Lower leg skin (tissue), 4 donors: ENCODE measurements at regions not wholly inside any gene's neighbourhood (a gene's known extent, or its start where the extent isn't known, plus 50 kb on each side); places are given as distances from the start of the nearest gene placed in this dataset.

Source experiments
- DNase-seq, 2 donors: peaks; one replicate each; pipeline ENCODE4 v3.0.0-alpha.2; 2019; ENCODE audit warnings: low spot score in 2 of 2
- H3K4me3 ChIP-seq: fragments of 200-600 bp; sonication (generic); 2 replicates; pipeline ENCODE4 v1.5.1; 2017; ENCODE audit warnings: mild to moderate bottlenecking, low read depth; ENCODE audit not compliant: poor library complexity, severe bottlenecking
- CTCF ChIP-seq, 3 donors: fragments of 450-650 bp; IDR thresholded peaks; one replicate each; pipeline ENCODE4 v1.5.1; 2016; ENCODE audit warnings: antibody characterized with exemption in 3 of 3, mild to moderate bottlenecking in 3 of 3, moderate library complexity in 2 of 3
- POLR2A ChIP-seq, 2 donors: fragments of 450-650 bp; IDR thresholded peaks; one replicate each; pipeline ENCODE4 v1.6.1; 2016 to 2017; ENCODE audit warnings: antibody characterized with exemption in 2 of 2, mild to moderate bottlenecking in 1 of 2, moderate library complexity in 1 of 2
- WGBS, 2 donors: methylation state at CpG; one replicate each; pipeline ENCODE4 v1.1.5; 2018; 5-methylcytosine and 5-hydroxymethylcytosine counted together
- intact Hi-C: fragments of 100-400 bp; cut with DNase I; formaldehyde crosslinking; loops from one replicate; pipeline ENCODE4 v1.15.0; 2023; ENCODE audit warnings: low total_unique reads

GRCh38 chr10:1957057-1957456 lies 219.7 kb upstream of the ADARB2 start:
- DNase-seq = no peak
- no peak overlapping the region for H3K4me3 ChIP-seq
- TF ChIP-seq CTCF (IDR thresholded peaks at IDR 0.05) (no peak), POLR2A (IDR thresholded peaks at IDR 0.05) (no peak)
- intact Hi-C loops = no loop called here
- 68 to 78% methylated on average over 4 of the region's 4 CpGs for WGBS, 2 donors

GRCh38 chr10:1954300-1954699 lies 217.0 kb upstream of the ADARB2 start:
- WGBS, 2 donors = 46 to 60% methylated on average over 3 of the region's 3 CpGs
- no peak for TF ChIP-seq CTCF (IDR thresholded peaks at IDR 0.05)
- no peak for TF ChIP-seq POLR2A (IDR thresholded peaks at IDR 0.05)
- H3K4me3 ChIP-seq = no peak overlapping the region
- intact Hi-C loops = no loop called here
- no peak for DNase-seq

- 94 to 95% methylated on average over 55 of the region's 55 CpGs for WGBS, 2 donors
- TF ChIP-seq CTCF (IDR thresholded peaks at IDR 0.05) = no peak
- intact Hi-C loops = no loop called here
- no peak overlapping the region for H3K4me3 ChIP-seq
- no peak for DNase-seq
These were observed 215.1 kb upstream of the ADARB2 start for GRCh38 chr10:1952126-1953095.

GRCh38 chr10:1950803-1951495 lies 213.6 kb upstream of the ADARB2 start:
- intact Hi-C loops = no loop called here
- 49 to 50% methylated on average over 7 of the region's 7 CpGs for WGBS, 2 donors
- no peak overlapping the region for H3K4me3 ChIP-seq
- no peak for DNase-seq
- no peak for TF ChIP-seq POLR2A (IDR thresholded peaks at IDR 0.05)
- TF ChIP-seq CTCF (IDR thresholded peaks at IDR 0.05) = no peak

- WGBS, 2 donors = 77 to 85% methylated on average over 4 of the region's 4 CpGs
- no peak for DNase-seq
- intact Hi-C loops = no loop called here
- TF ChIP-seq CTCF (IDR thresholded peaks at IDR 0.05) (no peak), POLR2A (IDR thresholded peaks at IDR 0.05) (no peak)
- H3K4me3 ChIP-seq = no peak overlapping the region
These were observed 210.2 kb upstream of the ADARB2 start for GRCh38 chr10:1947464-1948003.
